DOHH2 (cell line): ENCODE measurements at regions not wholly inside any gene's neighbourhood (a gene's known extent, or its start where the extent isn't known, plus 50 kb on each side); places are given as distances from the start of the nearest gene placed in this dataset.

Experiments used
- H3F3A ChIP-seq: fragments of 200-600 bp; sonication (generic), shearing (Covaris generic); 2 replicates; pipeline ENCODE4 v1.6.0; 2016; ENCODE audit warnings: antibody characterized with exemption, mild to moderate bottlenecking; ENCODE audit not compliant: control insufficient read depth, insufficient read depth
- H3K27ac ChIP-seq: fragments of 200-600 bp; sonication (generic); 2 replicates; pipeline ENCODE4 v1.5.1; 2014; ENCODE audit warnings: low read depth, mild to moderate bottlenecking, low read length, moderate library complexity
- H3K27me3 ChIP-seq: fragments of 200-600 bp; sonication (generic); 2 replicates; pipeline ENCODE4 v1.6.1; 2014; ENCODE audit warnings: mild to moderate bottlenecking, low read length, mixed read lengths; ENCODE audit not compliant: control insufficient read depth
- H3K36me3 ChIP-seq: fragments of 200-600 bp; sonication (generic); 2 replicates; pipeline ENCODE4 v1.6.1; 2014; ENCODE audit warnings: mild to moderate bottlenecking, low read length, moderate library complexity, mixed read lengths; ENCODE audit not compliant: control insufficient read depth
- H3K4me1 ChIP-seq: fragments of 200-600 bp; sonication (generic); 2 replicates; pipeline ENCODE4 v1.6.1; 2014; ENCODE audit warnings: mild to moderate bottlenecking, low read length, mixed read lengths; ENCODE audit not compliant: control insufficient read depth
- H3K4me2 ChIP-seq: fragments of 200-600 bp; sonication (generic); 2 replicates; pipeline ENCODE4 v1.6.0; 2014; ENCODE audit warnings: mild to moderate bottlenecking, low read length, moderate library complexity
- H3K4me3 ChIP-seq: fragments of 200-600 bp; sonication (generic); 2 replicates; pipeline ENCODE4 v1.5.1; 2014; ENCODE audit warnings: mild to moderate bottlenecking, low read length, mixed read lengths
- H3K79me2 ChIP-seq: fragments of 200-600 bp; sonication (generic); 2 replicates; pipeline ENCODE4 v1.6.1; 2014; ENCODE audit warnings: mild to moderate bottlenecking, low read length, mixed read lengths; ENCODE audit not compliant: control insufficient read depth
- H3K9me2 ChIP-seq: fragments of 200-600 bp; sonication (generic); replicated peaks from 2 replicates; pipeline ENCODE4 v1.6.1; 2014; ENCODE audit warnings: mild to moderate bottlenecking, low read length, mixed read lengths; ENCODE audit not compliant: control insufficient read depth
- H3K9me3 ChIP-seq: fragments of 200-600 bp; sonication (generic); 2 replicates; pipeline ENCODE4 v1.6.1; 2014; ENCODE audit warnings: antibody characterized with exemption, low read length, mixed read lengths; ENCODE audit not compliant: control insufficient read depth, insufficient read depth
- H4K20me1 ChIP-seq: fragments of 200-600 bp; sonication (generic); 2 replicates; pipeline ENCODE4 v1.6.0; 2014; ENCODE audit warnings: low read depth, mild to moderate bottlenecking, antibody characterized with exemption, low read length, moderate library complexity; ENCODE audit not compliant: control insufficient read depth, insufficient read depth
- CTCF ChIP-seq: fragments of 200-600 bp; sonication (generic); IDR thresholded peaks from one replicate; pipeline ENCODE4 v1.5.1; 2014; ENCODE audit warnings: antibody characterized with exemption, mild to moderate bottlenecking, low read depth, low read length; ENCODE audit not compliant: poor library complexity, severe bottlenecking
- EZH2phosphoT487 ChIP-seq: fragments of 200-600 bp; sonication (generic); IDR thresholded peaks from 2 replicates; pipeline ENCODE4 v1.6.1; 2017; ENCODE audit warnings: borderline replicate concordance, mild to moderate bottlenecking, antibody characterized with exemption, low read length, moderate library complexity, mixed read lengths

- no peaks in the 10 kb centered on the region for H3K9me2 ChIP-seq
- no peak overlapping the region for H3K4me3 ChIP-seq
- no peak for TF ChIP-seq CTCF
- no peak for TF ChIP-seq EZH2phosphoT487
- H3K4me1 ChIP-seq, result no peaks in the 10 kb centered on the region
- H3K27me3 ChIP-seq, result no peaks in the 10 kb centered on the region
- H3K79me2 ChIP-seq, result no peaks in the 10 kb centered on the region
- no peaks in the 10 kb centered on the region for H3K36me3 ChIP-seq
- no peak overlapping the region for H3K4me2 ChIP-seq
- H4K20me1 ChIP-seq, result no peaks in the 10 kb centered on the region
- H3F3A ChIP-seq, result no peaks in the 10 kb centered on the region
- no peak overlapping the region for H3K27ac ChIP-seq
- H3K9me3 ChIP-seq, result peaks cover 18% of the 10 kb centered on the region; the same call in 1 of the 2 replicates
Observed at GRCh38 chr1:103960045-103960444, 210.3 kb downstream of the AMY1C start.

DNA sequence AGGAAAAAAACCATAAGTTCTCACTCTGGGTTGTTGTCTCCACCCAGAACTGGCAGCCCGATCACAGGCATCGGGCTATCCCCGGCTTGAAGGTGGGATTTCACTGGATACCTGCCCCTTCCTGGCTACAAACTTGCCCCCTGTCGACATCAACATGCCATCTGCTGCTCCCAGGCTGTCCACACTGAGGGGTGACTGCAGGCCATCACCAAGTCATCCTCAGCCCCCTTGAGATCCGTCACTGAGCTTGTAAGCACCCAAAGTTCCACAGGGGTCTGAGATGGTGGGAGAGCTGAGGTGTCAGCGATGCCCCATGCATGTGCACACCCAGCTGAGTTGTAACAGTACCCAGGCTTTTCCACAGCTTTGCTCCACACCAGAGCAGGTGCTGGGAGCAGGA, 211.0 kb downstream of the AMY1C start:
- no peaks in the 10 kb centered on the region for H3K9me2 ChIP-seq
- H3K36me3 ChIP-seq, result no peaks in the 10 kb centered on the region
- H3K9me3 ChIP-seq, result peaks cover 18% of the 10 kb centered on the region; the same call in 1 of the 2 replicates
- H3K27me3 ChIP-seq, result no peaks in the 10 kb centered on the region
- no peaks in the 10 kb centered on the region for H3K79me2 ChIP-seq
- TF ChIP-seq EZH2phosphoT487 (no peak), CTCF (no peak)
- H3K4me2 ChIP-seq, result no peak overlapping the region
- H4K20me1 ChIP-seq, result no peaks in the 10 kb centered on the region
- H3K4me3 ChIP-seq, result no peak overlapping the region
- H3K27ac ChIP-seq, result no peak overlapping the region
- no peaks in the 10 kb centered on the region for H3K4me1 ChIP-seq
- no peaks in the 10 kb centered on the region for H3F3A ChIP-seq

- no peaks in the 10 kb centered on the region for H3K79me2 ChIP-seq
- no peak for TF ChIP-seq EZH2phosphoT487
- no peak for TF ChIP-seq CTCF
Observed at GRCh38 chr1:103986792-103987191, 237.1 kb downstream of the AMY1C start.

DNA sequence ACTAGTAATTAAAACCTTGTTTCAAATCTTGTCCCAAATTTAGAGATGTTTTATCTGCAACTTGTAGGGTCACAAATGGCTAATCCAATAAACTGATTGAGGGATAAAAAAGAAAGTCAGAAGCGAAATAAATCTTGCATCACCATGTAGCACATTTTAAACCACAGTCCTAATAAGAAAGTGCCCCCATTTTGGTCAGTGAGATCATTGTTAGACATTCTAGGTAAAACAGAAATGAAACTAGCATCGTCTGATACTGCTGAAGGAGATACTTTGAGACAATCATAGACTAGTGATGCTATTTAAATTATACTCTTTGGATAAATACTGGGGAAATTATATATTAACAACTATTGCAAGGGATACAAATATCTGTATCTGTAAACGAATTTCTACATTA, 247.9 kb downstream of the AMY1C start:
- TF ChIP-seq CTCF (no peak), EZH2phosphoT487 (no peak)
- no peaks in the 10 kb centered on the region for H3K79me2 ChIP-seq
- H4K20me1 ChIP-seq, result no peaks in the 10 kb centered on the region
- H3K4me1 ChIP-seq, result no peaks in the 10 kb centered on the region
- H3K27ac ChIP-seq, result no peak overlapping the region
- H3K4me2 ChIP-seq, result no peak overlapping the region
- no peaks in the 10 kb centered on the region for H3K36me3 ChIP-seq
- no peaks in the 10 kb centered on the region for H3K27me3 ChIP-seq
- H3K9me3 ChIP-seq, result no peaks in the 10 kb centered on the region
- no peaks in the 10 kb centered on the region for H3K9me2 ChIP-seq
- H3F3A ChIP-seq, result no peaks in the 10 kb centered on the region
- no peak overlapping the region for H3K4me3 ChIP-seq

More at GRCh38 chr1:103986792-103987191, 237.1 kb downstream of the AMY1C start:
- H3F3A ChIP-seq, result no peaks in the 10 kb centered on the region
- H3K4me3 ChIP-seq, result no peak overlapping the region
- H4K20me1 ChIP-seq, result no peaks in the 10 kb centered on the region
- no peaks in the 10 kb centered on the region; the same call in 1 of the 2 replicates for H3K9me2 ChIP-seq
- no peaks in the 10 kb centered on the region for H3K4me1 ChIP-seq
- H3K4me2 ChIP-seq, result no peak overlapping the region
- H3K9me3 ChIP-seq, result no peaks in the 10 kb centered on the region
- H3K36me3 ChIP-seq, result no peaks in the 10 kb centered on the region
- no peak overlapping the region for H3K27ac ChIP-seq
- H3K27me3 ChIP-seq, result no peaks in the 10 kb centered on the region
